MCF 10A (cell line): ENCODE measurements at regions not wholly inside any gene's neighbourhood (a gene's known extent, or its start where the extent isn't known, plus 50 kb on each side); places are given as distances from the start of the nearest gene placed in this dataset.

Experiments
- BruUV-seq: library from RNA; stranded (reverse); fragments of 400-500 nt; replicated peaks from 2 replicates; lab custom pipeline; 2021; lab: Mats Ljungman, UMichigan
- CTCF ChIA-PET: fragments of 300-600 bp; sonication (Branson Sonifier 250); formaldehyde crosslinking; extraction: SDS; loops from one replicate; lab custom pipeline; 2021; ENCODE audit warnings: antibody characterized with exemption, inconsistent platforms; lab: Yijun Ruan, JAX
- POLR2A ChIA-PET: fragments of 300-600, 350-650 bp; sonication (Branson Sonifier 250); formaldehyde crosslinking; extraction: SDS; loops from one replicate; lab custom pipeline; 2020; ENCODE audit warnings: antibody characterized with exemption, inconsistent platforms; lab: Yijun Ruan, JAX
- DNase-seq: peaks from one replicate; pipeline ENCODE4 v3.0.0-alpha.2; 2018; ENCODE audit not compliant: unreplicated experiment
- H3K27ac Mint-ChIP-seq: one replicate; pipeline ENCODE4 v1.8.0; 2022; ENCODE audit warnings: mild to moderate bottlenecking, low read depth, mixed read lengths; ENCODE audit not compliant: unreplicated experiment
- H3K27me3 Mint-ChIP-seq: one replicate; pipeline ENCODE4 v1.8.0; 2022; ENCODE audit warnings: mixed read lengths; ENCODE audit not compliant: insufficient read depth, unreplicated experiment
- H3K36me3 Mint-ChIP-seq: one replicate; pipeline ENCODE4 v1.8.0; 2022; ENCODE audit warnings: mild to moderate bottlenecking, moderate library complexity, mixed read lengths; ENCODE audit not compliant: insufficient read depth, unreplicated experiment
- H3K4me1 Mint-ChIP-seq: one replicate; pipeline ENCODE4 v1.8.0; 2022; ENCODE audit warnings: mixed read lengths; ENCODE audit not compliant: insufficient read depth, unreplicated experiment
- H3K4me3 Mint-ChIP-seq: one replicate; pipeline ENCODE4 v1.8.0; 2022; ENCODE audit warnings: mild to moderate bottlenecking, moderate library complexity, mixed read lengths; ENCODE audit not compliant: unreplicated experiment
- H3K9me3 Mint-ChIP-seq: one replicate; pipeline ENCODE4 v1.8.0; 2022; ENCODE audit warnings: mixed read lengths; ENCODE audit not compliant: unreplicated experiment
- intact Hi-C: fragments of 100-400 bp; cut with micrococcal nuclease; formaldehyde crosslinking; loops from 2 replicates; pipeline ENCODE4 v1.14.1; 2022
- TF ChIP-seq, protein P1 (sequence below): fragments of 200-600 bp; IDR thresholded peaks from one replicate; pipeline ENCODE4 v1.8.0; 2022; ENCODE audit warnings: antibody characterized with exemption, mild to moderate bottlenecking; ENCODE audit not compliant: unreplicated experiment

DNA sequence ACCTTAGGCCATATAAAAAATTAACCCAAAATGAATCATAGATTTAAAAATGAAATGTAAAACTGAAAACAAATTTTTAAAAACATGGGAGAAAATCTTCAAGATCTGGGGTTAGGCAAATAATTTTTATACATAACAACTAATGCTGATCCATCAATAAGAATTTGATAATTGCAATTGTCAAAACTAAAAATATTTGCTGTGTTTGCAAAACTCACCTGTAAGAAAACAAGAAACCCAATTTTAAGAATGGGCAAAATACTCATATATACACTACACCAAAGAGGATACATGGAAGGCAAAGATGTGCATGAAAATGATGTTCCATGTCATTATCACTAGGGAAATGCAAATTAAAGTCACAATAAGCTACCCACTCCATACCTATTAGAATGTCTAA is 194.8 kb upstream of the NRP1 start:
- BruUV-seq = no TSS peak
- CTCF ChIA-PET = no interaction called here
- no peak for DNase-seq
- TF ChIP-seq, protein P1, sequence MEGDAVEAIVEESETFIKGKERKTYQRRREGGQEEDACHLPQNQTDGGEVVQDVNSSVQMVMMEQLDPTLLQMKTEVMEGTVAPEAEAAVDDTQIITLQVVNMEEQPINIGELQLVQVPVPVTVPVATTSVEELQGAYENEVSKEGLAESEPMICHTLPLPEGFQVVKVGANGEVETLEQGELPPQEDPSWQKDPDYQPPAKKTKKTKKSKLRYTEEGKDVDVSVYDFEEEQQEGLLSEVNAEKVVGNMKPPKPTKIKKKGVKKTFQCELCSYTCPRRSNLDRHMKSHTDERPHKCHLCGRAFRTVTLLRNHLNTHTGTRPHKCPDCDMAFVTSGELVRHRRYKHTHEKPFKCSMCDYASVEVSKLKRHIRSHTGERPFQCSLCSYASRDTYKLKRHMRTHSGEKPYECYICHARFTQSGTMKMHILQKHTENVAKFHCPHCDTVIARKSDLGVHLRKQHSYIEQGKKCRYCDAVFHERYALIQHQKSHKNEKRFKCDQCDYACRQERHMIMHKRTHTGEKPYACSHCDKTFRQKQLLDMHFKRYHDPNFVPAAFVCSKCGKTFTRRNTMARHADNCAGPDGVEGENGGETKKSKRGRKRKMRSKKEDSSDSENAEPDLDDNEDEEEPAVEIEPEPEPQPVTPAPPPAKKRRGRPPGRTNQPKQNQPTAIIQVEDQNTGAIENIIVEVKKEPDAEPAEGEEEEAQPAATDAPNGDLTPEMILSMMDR = no peak
- Mint-ChIP-seq H3K4me1 (no peaks in the 10 kb centered on the region), H3K27me3 (no peaks in the 10 kb centered on the region), H3K4me3 (no peak overlapping the region), H3K27ac (no peak overlapping the region), H3K36me3 (no peaks in the 10 kb centered on the region), H3K9me3 (no peaks in the 10 kb centered on the region)
- intact Hi-C loops = no loop called here
- POLR2A ChIA-PET = no interaction called here

DNA sequence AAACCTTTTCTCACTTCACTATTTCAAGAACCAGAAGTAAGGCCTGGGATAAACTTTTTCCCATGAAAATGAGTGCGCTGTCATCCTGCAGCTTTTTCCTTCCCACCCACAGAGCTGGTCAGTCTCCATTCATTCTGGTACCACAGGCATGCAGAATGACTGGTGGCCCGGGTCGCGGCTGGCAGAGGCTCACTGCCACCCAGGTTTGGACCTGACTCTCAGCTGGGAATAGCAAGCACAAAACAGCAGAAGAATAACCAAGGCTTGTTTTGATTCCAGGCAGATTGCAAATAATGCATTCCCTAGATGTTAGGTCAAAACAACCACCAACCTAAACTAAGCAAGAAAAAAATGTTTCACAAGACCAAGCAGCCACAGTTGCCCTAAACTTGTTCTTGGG is 190.5 kb upstream of the NRP1 start:
- intact Hi-C loops = no loop called here
- H3K4me1 Mint-ChIP-seq = no peaks in the 10 kb centered on the region
- H3K36me3 Mint-ChIP-seq = no peaks in the 10 kb centered on the region
- POLR2A ChIA-PET = no interaction called here
- no peaks in the 10 kb centered on the region for H3K27me3 Mint-ChIP-seq
- TF ChIP-seq, protein P1 = no peak
- CTCF ChIA-PET = no interaction called here
- H3K27ac Mint-ChIP-seq = no peak overlapping the region
- DNase-seq = no peak
- no TSS peak for BruUV-seq
- no peak overlapping the region for H3K4me3 Mint-ChIP-seq
- H3K9me3 Mint-ChIP-seq = no peaks in the 10 kb centered on the region

DNA sequence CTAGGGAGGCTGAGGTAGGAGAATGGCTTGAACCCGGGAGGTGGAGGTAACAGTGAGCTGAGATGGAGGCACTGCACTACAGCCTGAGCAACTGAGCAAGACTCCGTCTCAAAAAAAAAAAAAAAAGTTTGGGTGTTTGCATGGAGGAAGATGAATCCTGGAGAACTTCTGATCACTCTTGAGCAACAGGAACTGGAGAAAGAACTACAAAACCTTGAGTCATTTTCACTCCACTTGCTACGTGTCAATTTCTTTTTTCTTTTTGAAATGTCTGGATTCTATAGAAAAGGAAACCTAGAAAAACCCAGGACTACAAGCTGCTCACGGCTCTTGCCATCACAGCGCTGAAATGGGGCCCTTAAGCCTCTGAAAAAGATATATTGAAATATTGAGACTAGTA is 189.6 kb upstream of the NRP1 start:
- no peaks in the 10 kb centered on the region for H3K27me3 Mint-ChIP-seq
- H3K36me3 Mint-ChIP-seq = no peaks in the 10 kb centered on the region
- POLR2A ChIA-PET = no interaction called here
- H3K9me3 Mint-ChIP-seq = no peaks in the 10 kb centered on the region
- CTCF ChIA-PET = interaction anchor here (0.7 kb wide), 1 partner anchor 202 kb away, joined by 4 read pairs; no protein-coding TSS in a partner anchor
- H3K27ac Mint-ChIP-seq = no peak overlapping the region
- DNase-seq = no peak
- H3K4me3 Mint-ChIP-seq = no peak overlapping the region
- intact Hi-C loops = no loop called here
- H3K4me1 Mint-ChIP-seq = no peaks in the 10 kb centered on the region
- BruUV-seq = no TSS peak
- TF ChIP-seq, protein P1 = no peak

DNA sequence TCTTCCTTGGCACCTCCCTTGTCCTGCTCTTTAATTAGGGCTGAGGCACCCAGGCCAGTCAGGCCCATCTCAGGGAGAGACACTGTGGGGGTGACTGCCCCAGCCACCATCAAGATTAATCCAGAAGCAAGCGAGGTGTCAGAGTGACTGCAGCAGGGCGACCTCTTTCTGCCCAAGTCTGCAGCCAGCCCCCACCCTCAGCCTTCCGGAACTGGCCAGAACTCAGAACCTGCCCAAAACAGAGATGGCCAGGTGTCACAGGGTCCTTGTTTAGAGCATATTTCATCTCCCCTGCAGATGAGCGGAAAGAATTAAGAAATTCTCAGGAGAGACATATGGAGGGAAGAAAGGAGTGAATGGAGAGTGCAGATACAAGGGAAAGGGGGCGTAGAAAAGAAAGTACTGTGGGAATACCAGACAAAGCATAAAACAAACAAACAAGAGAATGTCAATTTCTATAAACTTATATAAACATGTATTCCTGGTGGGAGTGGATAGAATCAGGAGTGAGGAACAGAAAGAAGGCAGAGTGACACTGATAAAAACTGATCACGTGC is 188.8 kb upstream of the NRP1 start:
- intact Hi-C loops = no loop called here
- TF ChIP-seq, protein P1 = no peak
- Mint-ChIP-seq H3K36me3 (no peaks in the 10 kb centered on the region), H3K27me3 (no peaks in the 10 kb centered on the region), H3K4me1 (no peaks in the 10 kb centered on the region), H3K4me3 (no peak overlapping the region), H3K9me3 (no peaks in the 10 kb centered on the region), H3K27ac (no peak overlapping the region)
- BruUV-seq = no TSS peak
- CTCF ChIA-PET = interaction anchor here (0.7 kb wide), 1 partner anchor 201 kb away, joined by 4 read pairs; no protein-coding TSS in a partner anchor
- DNase-seq = no peak
- POLR2A ChIA-PET = no interaction called here
